ENCODE measurements at regions not wholly inside any gene's neighbourhood (a gene's known extent, or its start where the extent isn't known, plus 50 kb on each side); places are given as distances from the start of the nearest gene placed in this dataset.
A peak's percentile ranks its signal among the peaks of the same experiment; 100 is the strongest.

DNA sequence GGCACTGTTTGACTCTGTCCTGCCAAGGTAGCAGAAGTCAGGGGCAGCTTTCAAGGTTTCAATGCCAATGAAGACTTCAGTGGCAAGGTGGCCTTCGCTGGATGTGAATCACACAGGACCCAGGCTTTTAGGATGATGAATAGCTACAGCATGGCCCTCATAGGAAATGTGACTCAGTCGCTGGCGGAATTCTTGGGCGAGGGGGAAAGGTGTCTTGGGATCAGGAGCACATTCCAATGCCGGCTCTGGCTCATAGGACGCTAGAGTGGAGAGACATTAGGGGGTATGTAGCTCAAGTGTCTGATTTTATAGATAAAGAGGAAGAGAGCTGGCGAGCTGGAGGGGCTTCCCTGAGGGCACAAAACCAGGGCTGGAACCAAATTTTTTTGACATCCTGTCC, 68.6 kb downstream of the SMIM21 start:
- Histone ChIP-seq H3K27me3 (no peaks in the 10 kb centered on the region), H4K20me1 (no peaks in the 10 kb centered on the region), H3K4me3 (no peak overlapping the region), H3K4me1 (peaks cover 0 to 10% (median 5%) of the 10 kb centered on the region in 10 experiments; a peak in 8 of 20 replicates), H3K36me3 (no peaks in the 10 kb centered on the region; a peak in 1 of 22 replicates), H3K9ac (no peak overlapping the region), H3K9me3 (replicated peaks in 1 of 11) (peaks cover 15 to 38% (median 23%) of the 10 kb centered on the region in 11 experiments), H3K27ac (no peak overlapping the region), H3K4me2 (0 out of 22 replicates have a peak overlapping the region, but pooled peaks of 1 of the 11 experiments have one; percentile 6)
- no peak for TF ChIP-seq Cebpa-rat (IDR thresholded peaks at IDR 0.05)

DNA sequence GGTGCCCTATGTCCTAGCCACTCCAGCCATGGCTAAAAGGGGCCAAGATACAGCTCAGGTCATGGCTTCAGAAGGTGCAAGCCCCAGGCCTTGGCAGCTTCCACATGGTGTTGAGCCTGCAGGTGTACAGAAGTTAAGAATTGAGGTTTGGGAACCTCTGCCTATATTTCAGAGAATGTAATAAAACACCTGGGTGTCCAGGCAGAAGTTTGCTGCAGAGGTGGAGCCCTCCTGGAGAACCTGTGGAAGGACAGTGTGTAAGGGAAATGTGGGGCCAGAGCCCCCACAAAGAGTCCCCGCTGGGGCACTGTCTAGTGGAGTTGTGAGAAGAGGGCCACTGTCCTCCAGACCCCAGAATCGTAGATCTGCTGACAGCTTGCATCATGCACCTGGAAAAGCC, 74.1 kb downstream of the SMIM21 start:
- Histone ChIP-seq H3K4me2 (no peak overlapping the region), H3K9me3 (replicated peaks in 1 of 11) (peaks cover 43 to 70% (median 53%) of the 10 kb centered on the region in 11 experiments), H3K4me3 (peak overlapping the region in 3 of 10 experiments; percentile 10 to 39 (median 16); a peak in 4 of 20 replicates), H4K20me1 (no peaks in the 10 kb centered on the region), H3K27me3 (no peaks in the 10 kb centered on the region), H3K4me1 (no peaks in the 10 kb centered on the region), H3K36me3 (peaks cover 0 to 6% (median 0%) of the 10 kb centered on the region in 11 experiments; a peak in 2 of 22 replicates), H3K27ac (no peak overlapping the region), H3K9ac (no peak overlapping the region)
- no peak for TF ChIP-seq Cebpa-rat (IDR thresholded peaks at IDR 0.05)

GRCh38 chr18:75351409-75351808, 76.1 kb downstream of the SMIM21 start:
- peaks cover 31 to 53% (median 38%) of the 10 kb centered on the region in 11 experiments for H3K9me3 ChIP-seq (replicated peaks in 1 of 11)
- TF ChIP-seq Cebpa-rat (IDR thresholded peaks at IDR 0.05), result no peak
- no peaks in the 10 kb centered on the region for H3K27me3 ChIP-seq
- no peaks in the 10 kb centered on the region for H4K20me1 ChIP-seq
- H3K36me3 ChIP-seq, result peaks cover 0 to 6% (median 0%) of the 10 kb centered on the region in 11 experiments; a peak in 2 of 22 replicates
- H3K4me3 ChIP-seq, result no peak overlapping the region
- H3K27ac ChIP-seq, result no peak overlapping the region
- H3K4me2 ChIP-seq, result no peak overlapping the region
- no peak overlapping the region for H3K9ac ChIP-seq
- H3K4me1 ChIP-seq, result no peaks in the 10 kb centered on the region

DNA sequence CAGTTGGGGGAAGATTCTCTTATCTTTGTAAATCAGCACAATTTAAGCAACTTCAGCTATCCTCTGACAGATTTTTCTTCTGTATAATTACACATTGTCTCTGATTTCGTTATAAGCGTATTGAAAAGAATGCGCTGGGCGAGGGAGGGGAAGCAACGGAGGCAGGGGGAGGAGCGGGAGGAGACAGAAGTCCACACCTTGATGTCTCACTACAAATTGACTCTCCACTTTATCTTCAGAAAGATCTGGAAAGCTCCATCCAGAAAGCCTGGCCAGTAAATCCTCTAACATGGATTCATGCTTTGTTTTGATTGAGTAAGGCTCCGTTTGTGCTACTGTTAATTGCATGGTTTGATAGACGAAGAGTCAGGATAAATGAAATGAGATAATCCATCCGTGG, 76.6 kb downstream of the SMIM21 start:
- H3K4me1 ChIP-seq, result no peaks in the 10 kb centered on the region
- peaks cover 31 to 48% (median 37%) of the 10 kb centered on the region in 11 experiments for H3K9me3 ChIP-seq (replicated peaks in 1 of 11)
- H3K4me3 ChIP-seq, result no peak overlapping the region
- no peak overlapping the region for H3K27ac ChIP-seq
- no peak overlapping the region for H3K4me2 ChIP-seq
- no peak for TF ChIP-seq Cebpa-rat (IDR thresholded peaks at IDR 0.05)
- H3K9ac ChIP-seq, result no peak overlapping the region
- no peaks in the 10 kb centered on the region for H3K27me3 ChIP-seq
- H4K20me1 ChIP-seq, result no peaks in the 10 kb centered on the region
- peaks cover 0 to 6% (median 0%) of the 10 kb centered on the region in 11 experiments; a peak in 2 of 22 replicates for H3K36me3 ChIP-seq

GRCh38 chr18:75350512-75350839, 77.0 kb downstream of the SMIM21 start:
- no peak overlapping the region for H3K27ac ChIP-seq
- TF ChIP-seq Cebpa-rat (IDR thresholded peaks at IDR 0.05), result no peak
- H3K4me2 ChIP-seq, result no peak overlapping the region
- H3K36me3 ChIP-seq, result peaks cover 0 to 6% (median 0%) of the 10 kb centered on the region in 11 experiments; a peak in 2 of 22 replicates
- H3K9me3 ChIP-seq (replicated peaks in 1 of 11), result peaks cover 31 to 47% (median 37%) of the 10 kb centered on the region in 11 experiments
- H4K20me1 ChIP-seq, result no peaks in the 10 kb centered on the region
- H3K4me3 ChIP-seq, result no peak overlapping the region
- no peaks in the 10 kb centered on the region for H3K27me3 ChIP-seq
- no peak overlapping the region for H3K9ac ChIP-seq
- H3K4me1 ChIP-seq, result no peaks in the 10 kb centered on the region

DNA sequence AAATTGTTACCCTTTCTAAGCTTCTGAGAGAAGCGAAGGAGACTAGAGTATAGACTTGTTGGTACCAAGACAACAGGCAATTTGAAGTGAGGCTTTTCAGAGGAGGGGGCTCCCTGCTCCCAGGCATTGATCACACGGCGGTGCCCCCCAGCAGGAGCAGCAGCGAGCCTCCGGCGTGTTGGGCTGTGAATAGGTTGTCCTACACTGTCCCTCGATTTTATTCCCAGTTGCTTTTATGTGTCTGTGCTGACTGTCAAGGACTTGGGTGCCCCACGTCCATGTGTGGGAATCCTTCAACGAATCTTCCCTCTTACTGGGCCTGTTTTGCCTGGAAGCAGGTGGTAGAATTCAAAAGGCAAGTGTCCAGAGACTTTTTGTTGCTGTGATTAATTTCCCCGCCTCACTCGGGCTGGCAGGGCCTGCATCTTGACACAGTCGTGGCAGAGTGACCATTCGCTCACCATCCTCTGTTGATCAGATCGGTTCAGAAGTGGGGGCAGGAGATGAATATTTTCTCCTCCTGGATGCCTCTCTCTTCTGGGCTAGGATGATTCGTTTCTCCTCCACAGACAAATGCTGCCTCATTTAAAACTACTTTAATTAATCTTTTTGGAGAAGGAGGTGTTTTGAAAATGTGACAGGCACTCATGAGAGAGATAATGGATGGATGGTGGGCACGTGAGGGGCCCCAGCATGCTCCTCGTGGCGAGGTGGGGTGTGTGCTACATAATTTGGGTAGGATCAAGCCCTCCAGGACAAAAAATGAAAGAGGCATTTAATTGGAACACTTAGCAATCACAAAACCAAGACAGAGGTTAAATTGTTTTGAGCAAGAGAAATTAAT, 77.6 kb downstream of the SMIM21 start:
- no peak overlapping the region for H3K4me2 ChIP-seq
- H4K20me1 ChIP-seq, result no peaks in the 10 kb centered on the region
- H3K27me3 ChIP-seq, result no peaks in the 10 kb centered on the region
- H3K9ac ChIP-seq, result no peak overlapping the region
- no peak overlapping the region for H3K27ac ChIP-seq
- no peak overlapping the region for H3K4me3 ChIP-seq
- peaks cover 0 to 6% (median 0%) of the 10 kb centered on the region in 11 experiments; a peak in 2 of 22 replicates for H3K36me3 ChIP-seq
- TF ChIP-seq Cebpa-rat (IDR thresholded peaks at IDR 0.05), result no peak
- peaks cover 31 to 43% (median 37%) of the 10 kb centered on the region in 11 experiments for H3K9me3 ChIP-seq (replicated peaks in 1 of 11)
- peaks cover 0 to 4% (median 0%) of the 10 kb centered on the region in 10 experiments; a peak in 5 of 20 replicates for H3K4me1 ChIP-seq

GRCh38 chr18:75346671-75347070, 80.8 kb downstream of the SMIM21 start:
- no peak overlapping the region for H3K4me3 ChIP-seq
- H3K4me1 ChIP-seq, result peaks cover 0 to 7% (median 0%) of the 10 kb centered on the region in 10 experiments; a peak in 5 of 20 replicates
- H3K27ac ChIP-seq, result no peak overlapping the region
- H3K27me3 ChIP-seq, result no peaks in the 10 kb centered on the region
- H3K4me2 ChIP-seq, result no peak overlapping the region
- H3K9me3 ChIP-seq (replicated peaks in 1 of 11), result peaks cover under 1 to 13% (median 6%) of the 10 kb centered on the region in 11 experiments; a peak in 16 of 22 replicates
- no peak overlapping the region for H3K9ac ChIP-seq
- no peaks in the 10 kb centered on the region for H3K36me3 ChIP-seq
- no peaks in the 10 kb centered on the region for H4K20me1 ChIP-seq
- no peak for TF ChIP-seq Cebpa-rat (IDR thresholded peaks at IDR 0.05)

- Histone ChIP-seq H3K36me3 (no peaks in the 10 kb centered on the region), H3K27me3 (no peaks in the 10 kb centered on the region)
Observed at GRCh38 chr18:75344615-75345014, 82.9 kb downstream of the SMIM21 start.

GRCh38 chr18:75344161-75344560, 83.3 kb downstream of the SMIM21 start:
- no peak overlapping the region for H3K9ac ChIP-seq
- no peaks in the 10 kb centered on the region for H3K27me3 ChIP-seq
- no peaks in the 10 kb centered on the region for H3K36me3 ChIP-seq
- no peak overlapping the region for H3K27ac ChIP-seq
- TF ChIP-seq Cebpa-rat (IDR thresholded peaks at IDR 0.05), result no peak
- H3K4me1 ChIP-seq, result peaks cover 0 to 7% (median 0%) of the 10 kb centered on the region in 10 experiments; a peak in 5 of 20 replicates
- H4K20me1 ChIP-seq, result no peaks in the 10 kb centered on the region
- no peak overlapping the region for H3K4me2 ChIP-seq
- no peak overlapping the region for H3K4me3 ChIP-seq
- H3K9me3 ChIP-seq (replicated peaks in 1 of 11), result no peaks in the 10 kb centered on the region

More at GRCh38 chr18:75344615-75345014, 82.9 kb downstream of the SMIM21 start:
- no peak for TF ChIP-seq Cebpa-rat (IDR thresholded peaks at IDR 0.05)
- H4K20me1 ChIP-seq, result no peaks in the 10 kb centered on the region
- no peak overlapping the region for H3K4me3 ChIP-seq
- H3K4me2 ChIP-seq, result peak overlapping the region in 1 of 11 experiments; percentile 28; a peak in 1 of 22 replicates
- H3K9ac ChIP-seq, result no peak overlapping the region
- H3K9me3 ChIP-seq (replicated peaks in 1 of 11), result peaks cover 0 to 2% (median 0%) of the 10 kb centered on the region in 11 experiments; a peak in 1 of 22 replicates
- H3K27ac ChIP-seq, result no peak overlapping the region
- peaks cover 0 to 7% (median 0%) of the 10 kb centered on the region in 10 experiments; a peak in 5 of 20 replicates for H3K4me1 ChIP-seq

Data from BLaER1 treated with 17β-estradiol and CSF1 and Interleukin-3, amounts not matched to agents 10 nM and 100 nM (cell line).